ENCODE measurements at regions not wholly inside any gene's neighbourhood (a gene's known extent, or its start where the extent isn't known, plus 50 kb on each side); places are given as distances from the start of the nearest gene placed in this dataset.

DNA sequence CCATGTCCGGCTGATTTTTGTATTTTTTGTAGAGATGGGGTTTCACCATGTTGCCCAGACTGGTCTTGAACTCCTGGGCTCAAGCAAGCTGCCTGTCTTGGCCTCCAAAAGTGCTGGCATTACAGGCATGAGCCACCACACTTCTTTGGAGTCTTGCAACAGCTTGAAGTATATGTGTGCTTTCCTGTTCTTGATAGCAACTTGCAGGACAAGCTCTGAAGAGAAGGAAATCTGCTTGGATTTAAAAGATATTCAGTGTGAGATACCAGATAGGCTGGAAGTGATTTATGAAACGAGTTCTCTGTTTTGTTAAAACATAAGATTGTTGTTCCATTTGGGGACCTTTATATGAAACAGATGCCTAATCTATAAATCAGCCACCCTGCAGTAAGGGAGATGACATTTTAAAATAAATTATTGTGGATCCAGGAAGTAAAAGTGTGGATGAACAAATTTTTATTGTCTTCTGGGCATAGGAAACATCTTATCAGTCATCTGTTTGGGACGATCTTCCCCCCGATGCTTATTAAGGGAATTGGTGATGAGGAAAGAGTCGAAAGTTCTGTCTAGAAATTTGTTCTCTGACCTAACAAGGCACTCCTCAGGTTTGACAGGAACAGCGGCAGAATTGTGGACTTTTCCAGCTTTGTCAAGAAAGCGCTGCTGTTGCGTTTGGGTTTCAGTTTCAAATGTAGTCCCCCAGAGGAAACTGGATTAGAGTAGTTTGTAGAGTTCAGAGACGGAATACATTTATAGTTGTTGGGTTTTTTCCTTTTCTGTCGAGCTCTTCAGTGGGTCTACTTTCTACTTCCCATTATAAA is 53.7 kb upstream of the MAGI1 start:
- TF ChIP-seq, protein P1, sequence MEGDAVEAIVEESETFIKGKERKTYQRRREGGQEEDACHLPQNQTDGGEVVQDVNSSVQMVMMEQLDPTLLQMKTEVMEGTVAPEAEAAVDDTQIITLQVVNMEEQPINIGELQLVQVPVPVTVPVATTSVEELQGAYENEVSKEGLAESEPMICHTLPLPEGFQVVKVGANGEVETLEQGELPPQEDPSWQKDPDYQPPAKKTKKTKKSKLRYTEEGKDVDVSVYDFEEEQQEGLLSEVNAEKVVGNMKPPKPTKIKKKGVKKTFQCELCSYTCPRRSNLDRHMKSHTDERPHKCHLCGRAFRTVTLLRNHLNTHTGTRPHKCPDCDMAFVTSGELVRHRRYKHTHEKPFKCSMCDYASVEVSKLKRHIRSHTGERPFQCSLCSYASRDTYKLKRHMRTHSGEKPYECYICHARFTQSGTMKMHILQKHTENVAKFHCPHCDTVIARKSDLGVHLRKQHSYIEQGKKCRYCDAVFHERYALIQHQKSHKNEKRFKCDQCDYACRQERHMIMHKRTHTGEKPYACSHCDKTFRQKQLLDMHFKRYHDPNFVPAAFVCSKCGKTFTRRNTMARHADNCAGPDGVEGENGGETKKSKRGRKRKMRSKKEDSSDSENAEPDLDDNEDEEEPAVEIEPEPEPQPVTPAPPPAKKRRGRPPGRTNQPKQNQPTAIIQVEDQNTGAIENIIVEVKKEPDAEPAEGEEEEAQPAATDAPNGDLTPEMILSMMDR (IDR thresholded peaks at IDR 0.05) = no peak
- no peak for TF ChIP-seq ZFX (IDR thresholded peaks at IDR 0.05; ENCODE audit: borderline replicate concordance)

Measured in 22Rv1 (cell line).